ENCODE measurements at regions not wholly inside any gene's neighbourhood (a gene's known extent, or its start where the extent isn't known, plus 50 kb on each side); places are given as distances from the start of the nearest gene placed in this dataset.

GRCh38 chr1:214838351-214838750 is 235.4 kb downstream of the CENPF start:
- Histone ChIP-seq H3K4me1 (ENCODE audit: insufficient read depth, low read length) (peaks cover 4% of the 10 kb centered on the region), H3K36me3 (replicated peaks in 1 of 2; ENCODE audit: control insufficient read depth in 1 of 2, insufficient read depth in 2 of 2, low read length in 2 of 2) (no peaks in the 10 kb centered on the region), H3K9ac (ENCODE audit: insufficient read depth, low read depth, low read length) (no peak overlapping the region), H3K27me3 (ENCODE audit: control insufficient read depth in 1 of 2, insufficient read depth in 2 of 2, low read length in 2 of 2) (peaks cover 0 to 2% of the 10 kb centered on the region in 2 experiments; a peak in 1 of 5 replicates), H3K27ac (ENCODE audit: extremely low read length, insufficient read depth, low read length) (no peak overlapping the region), H3K79me2 (ENCODE audit: insufficient read depth, low read length) (no peaks in the 10 kb centered on the region), H4K20me1 (ENCODE audit: insufficient read depth, low read length) (no peaks in the 10 kb centered on the region), H3K4me2 (ENCODE audit: low read depth, low read length) (no peak overlapping the region), H2AFZ (ENCODE audit: low read length) (no peak overlapping the region), H3K9me3 (ENCODE audit: low read length) (no peaks in the 10 kb centered on the region), H3K4me3 (replicated peaks in 1 of 3; ENCODE audit: insufficient read depth in 1 of 3, low read depth in 2 of 3, low read length in 3 of 3) (no peak overlapping the region)
- POLR2A ChIA-PET, result no interaction called here
- intact Hi-C loops (cut with micrococcal nuclease; ENCODE audit: unreplicated experiment), result loop anchor here (10.0 kb wide), 1 partner anchor 164 kb away; no protein-coding TSS in a partner anchor
- no TSS peak for BruUV-seq (replicated peaks)
- DNase-seq (ENCODE audit: low spot score) (no peak), ATAC-seq (no peak), FAIRE-seq (no peak)
- in situ Hi-C loops (cut with HindIII; ENCODE audit: extremely low pct_ligation_motif_present, low pct_unique_long_range_greater_than_20kb), result loop anchor here (10.0 kb wide), 1 partner anchor 164 kb away; no protein-coding TSS in a partner anchor
- TF ChIP-seq ZNF362 (CRISPR knock-in tag; IDR thresholded peaks at IDR 0.05; ENCODE audit: borderline replicate concordance), result no peak
- TF ChIP-seq TOE1 (CRISPR knock-in tag; IDR thresholded peaks at IDR 0.05), result no peak
- TF ChIP-seq ETV6 (CRISPR knock-in tag; conservative IDR thresholded peaks at IDR 0.05), result no peak
- no peak for TF ChIP-seq HIC2 (CRISPR knock-in tag; IDR thresholded peaks at IDR 0.05; ENCODE audit: low read depth)
- TF ChIP-seq MTERF4 (CRISPR knock-in tag; IDR thresholded peaks at IDR 0.05), result no peak
- TF ChIP-seq PRDM15 (CRISPR knock-in tag; IDR thresholded peaks at IDR 0.05), result no peak
- TF ChIP-seq MEIS1 (CRISPR knock-in tag; IDR thresholded peaks at IDR 0.05; ENCODE audit: borderline replicate concordance), result no peak
- no peak for TF ChIP-seq TEAD3 (CRISPR knock-in tag; optimal IDR thresholded peaks at IDR 0.05; ENCODE audit: borderline replicate concordance)
- no peak for TF ChIP-seq CBX2 (IDR thresholded peaks at IDR 0.05; ENCODE audit: low read depth, low read length)
- no peak for TF ChIP-seq CBX2 (CRISPR knock-in tag; IDR thresholded peaks at IDR 0.05; ENCODE audit: low read depth)
- no peak for TF ChIP-seq GABPA (IDR thresholded peaks at IDR 0.05; ENCODE audit: low read depth, low read length)
- no peak for TF ChIP-seq GABPA (CRISPR knock-in tag; IDR thresholded peaks at IDR 0.05; ENCODE audit: low read depth)
- no peak for TF ChIP-seq NR0B2 (CRISPR knock-in tag; IDR thresholded peaks at IDR 0.05)
- TF ChIP-seq ZSCAN25 (CRISPR knock-in tag; IDR thresholded peaks at IDR 0.05), result no peak
- TF ChIP-seq SIN3B (IDR thresholded peaks at IDR 0.05; ENCODE audit: low read length), result no peak
- TF ChIP-seq MTF2 (CRISPR knock-in tag; IDR thresholded peaks at IDR 0.05; ENCODE audit: borderline replicate concordance), result no peak
- no peak for TF ChIP-seq ZNF557 (CRISPR knock-in tag; IDR thresholded peaks at IDR 0.05)
- CTCF ChIA-PET (ENCODE audit: low intra/inter-chr PET ratio, low total read pairs), result no interaction called here
- WGBS (ENCODE audit: low lambda C conversion rate), result 2% methylated on average over 3 of the region's 3 CpGs

All from HepG2 (cell line).